ENCODE measurements at regions not wholly inside any gene's neighbourhood (a gene's known extent, or its start where the extent isn't known, plus 50 kb on each side); places are given as distances from the start of the nearest gene placed in this dataset.

GRCh38 chr4:1490011-1490653 lies 83.9 kb upstream of the NKX1-1 start:
- intact Hi-C loops (cut with micrococcal nuclease) (no loop called here), dilution Hi-C loops (cut with MboI; ENCODE audit: extremely low pct_ligation_motif_present, low sequenced_read_pairs) (no loop called here)
- DNase-seq (ENCODE audit: low read depth, low spot score) (no peak), FAIRE-seq (no peak)
- Histone ChIP-seq H3K9me3 (replicated peaks; ENCODE audit: control insufficient read depth, insufficient read depth, low read length) (peaks cover 2% of the 10 kb centered on the region), H3K4me1 (ENCODE audit: control insufficient read depth, extremely low read depth, insufficient read depth, low read length) (no peaks in the 10 kb centered on the region), H4K20me1 (replicated peaks; ENCODE audit: control insufficient read depth, extremely low read depth, insufficient read depth, low read length) (no peaks in the 10 kb centered on the region), H3K9me1 (replicated peaks; ENCODE audit: control insufficient read depth, extremely low read depth, insufficient read depth, low read length) (no peaks in the 10 kb centered on the region), H3K9ac (replicated peaks; ENCODE audit: extremely low read depth, insufficient read depth, low read length) (no peak overlapping the region), H2AFZ (ENCODE audit: low read depth, low read length) (no peak overlapping the region), H3K27me3 (ENCODE audit: control insufficient read depth in 2 of 2, insufficient read depth in 2 of 2, low read length in 2 of 2) (no peaks in the 10 kb centered on the region), H3K36me3 (ENCODE audit: control insufficient read depth in 2 of 2, extremely low read depth in 1 of 2, insufficient read depth in 2 of 2, low read length in 2 of 2) (no peaks in the 10 kb centered on the region), H3K4me3 (replicated peaks in 1 of 3; ENCODE audit: insufficient read depth in 1 of 3, low read depth in 1 of 3, low read length in 3 of 3) (no peak overlapping the region), H3K27ac (ENCODE audit: insufficient read depth, low read depth, low read length) (no peak overlapping the region), H3K79me2 (ENCODE audit: control insufficient read depth, insufficient read depth, low read length) (no peaks in the 10 kb centered on the region), H3K4me2 (ENCODE audit: insufficient read depth, low read length) (no peak overlapping the region)
- BruUV-seq (replicated peaks), result no TSS peak
- ChIA-PET POLR2A (no interaction called here), CTCF (no interaction called here)
- no peak for TF ChIP-seq GATA2 (IDR thresholded peaks at IDR 0.05; ENCODE audit: insufficient read depth, insufficient read length, low read depth, low read length)
- TF ChIP-seq, protein P1, sequence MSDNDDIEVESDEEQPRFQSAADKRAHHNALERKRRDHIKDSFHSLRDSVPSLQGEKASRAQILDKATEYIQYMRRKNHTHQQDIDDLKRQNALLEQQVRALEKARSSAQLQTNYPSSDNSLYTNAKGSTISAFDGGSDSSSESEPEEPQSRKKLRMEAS (IDR thresholded peaks at IDR 0.05; ENCODE audit: insufficient read depth, insufficient read length), result no peak
- no peak for TF ChIP-seq POLR2AphosphoS5 (IDR thresholded peaks at IDR 0.05; ENCODE audit: insufficient read depth, low read depth, low read length)

DNA sequence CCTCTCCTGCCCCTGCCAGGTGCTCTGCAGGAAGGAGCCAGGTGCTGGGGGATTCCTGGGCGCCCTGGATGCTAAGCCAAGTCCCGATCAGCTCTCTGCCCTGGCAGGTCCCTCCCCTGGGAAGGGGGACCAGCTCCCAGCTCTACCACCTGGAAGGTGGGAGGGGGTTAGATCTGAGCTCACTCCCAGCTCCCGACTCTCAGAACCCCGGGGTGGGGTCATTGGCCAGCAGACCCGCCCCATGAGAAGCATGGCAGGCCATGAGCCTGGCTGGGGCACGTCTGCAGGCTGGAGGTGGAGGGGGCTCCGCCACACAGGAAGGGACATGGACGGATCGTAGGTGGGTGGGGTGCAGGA lies 83.4 kb upstream of the NKX1-1 start:
- H3K4me3 ChIP-seq (replicated peaks in 1 of 3; ENCODE audit: insufficient read depth in 1 of 3, low read depth in 1 of 3, low read length in 3 of 3), result no peak overlapping the region
- dilution Hi-C loops (cut with MboI; ENCODE audit: extremely low pct_ligation_motif_present, low sequenced_read_pairs) (no loop called here), intact Hi-C loops (cut with micrococcal nuclease) (no loop called here)
- no peaks in the 10 kb centered on the region for H3K27me3 ChIP-seq (ENCODE audit: control insufficient read depth in 2 of 2, insufficient read depth in 2 of 2, low read length in 2 of 2)
- H4K20me1 ChIP-seq (replicated peaks; ENCODE audit: control insufficient read depth, extremely low read depth, insufficient read depth, low read length), result no peaks in the 10 kb centered on the region
- FAIRE-seq (no peak), DNase-seq (ENCODE audit: low read depth, low spot score) (no peak)
- no peak overlapping the region for H2AFZ ChIP-seq (ENCODE audit: low read depth, low read length)
- no peak overlapping the region for H3K27ac ChIP-seq (ENCODE audit: insufficient read depth, low read depth, low read length)
- no peaks in the 10 kb centered on the region for H3K36me3 ChIP-seq (ENCODE audit: control insufficient read depth in 2 of 2, extremely low read depth in 1 of 2, insufficient read depth in 2 of 2, low read length in 2 of 2)
- no peak overlapping the region for H3K9ac ChIP-seq (replicated peaks; ENCODE audit: extremely low read depth, insufficient read depth, low read length)
- no peaks in the 10 kb centered on the region for H3K9me1 ChIP-seq (replicated peaks; ENCODE audit: control insufficient read depth, extremely low read depth, insufficient read depth, low read length)
- ChIA-PET CTCF (no interaction called here), POLR2A (no interaction called here)
- BruUV-seq (replicated peaks), result no TSS peak
- H3K9me3 ChIP-seq (replicated peaks; ENCODE audit: control insufficient read depth, insufficient read depth, low read length), result peaks cover 2% of the 10 kb centered on the region
- H3K79me2 ChIP-seq (ENCODE audit: control insufficient read depth, insufficient read depth, low read length), result no peaks in the 10 kb centered on the region
- no peaks in the 10 kb centered on the region for H3K4me1 ChIP-seq (ENCODE audit: control insufficient read depth, extremely low read depth, insufficient read depth, low read length)
- TF ChIP-seq POLR2A (IDR thresholded peaks at IDR 0.05; ENCODE audit: low read depth, low read length) (no peak), GATA2 (IDR thresholded peaks at IDR 0.05; ENCODE audit: insufficient read depth, insufficient read length, low read depth, low read length) (no peak), FOS (IDR thresholded peaks at IDR 0.05; ENCODE audit: borderline replicate concordance, insufficient read depth, low read length) (no peak), EZH2 (IDR thresholded peaks at IDR 0.05; ENCODE audit: borderline replicate concordance, low read depth, low read length, severe bottlenecking) (no peak), MYC (IDR thresholded peaks at IDR 0.05; ENCODE audit: low read depth, low read length) (no peak), JUN (IDR thresholded peaks at IDR 0.05; ENCODE audit: borderline replicate concordance, insufficient read depth, insufficient read length, low read depth) (no peak)
- TF ChIP-seq, protein P1 (IDR thresholded peaks at IDR 0.05; ENCODE audit: insufficient read depth, insufficient read length), result no peak
- no peak overlapping the region for H3K4me2 ChIP-seq (ENCODE audit: insufficient read depth, low read length)

All from endothelial cell of umbilical vein (primary cell).